Karpas-422 (cell line): ENCODE measurements at regions not wholly inside any gene's neighbourhood (a gene's known extent, or its start where the extent isn't known, plus 50 kb on each side); places are given as distances from the start of the nearest gene placed in this dataset.

Experiments used
- DNase-seq: peaks from one replicate; pipeline ENCODE4 v3.0.0-alpha.2; 2015
- H2AFZ ChIP-seq: fragments of 200-600 bp; sonication (generic); 2 replicates; pipeline ENCODE4 v1.6.1; 2014; ENCODE audit warnings: antibody characterized with exemption, low read length, mixed read lengths
- H3K27ac ChIP-seq: fragments of 200-600 bp; sonication (generic); 2 replicates; pipeline ENCODE4 v1.5.1; 2014; ENCODE audit warnings: mild to moderate bottlenecking, low read length, moderate library complexity
- H3K27me3 ChIP-seq: fragments of 200-600 bp; sonication (generic); 2 replicates; pipeline ENCODE4 v1.6.1; 2014; ENCODE audit warnings: low read length, mixed read lengths
- H3K36me3 ChIP-seq: fragments of 200-600 bp; sonication (generic); 2 replicates; pipeline ENCODE4 v1.6.1; 2014; ENCODE audit warnings: low read length, mixed read lengths; ENCODE audit not compliant: insufficient read depth
- H3K4me1 ChIP-seq: fragments of 200-600 bp; sonication (generic); 2 replicates; pipeline ENCODE4 v1.6.1; 2014; ENCODE audit warnings: mild to moderate bottlenecking, low read length, mixed read lengths
- H3K4me2 ChIP-seq: fragments of 200-600 bp; sonication (generic); 2 replicates; pipeline ENCODE4 v1.6.1; 2014; ENCODE audit warnings: low read length, low read depth, mild to moderate bottlenecking; ENCODE audit not compliant: poor library complexity, severe bottlenecking
- H3K4me3 ChIP-seq: fragments of 200-600 bp; sonication (generic); 2 replicates; pipeline ENCODE4 v1.5.1; 2014; ENCODE audit warnings: mild to moderate bottlenecking, antibody characterized with exemption, low read length, mixed read lengths
- H3K79me2 ChIP-seq: fragments of 200-600 bp; sonication (generic); 2 replicates; pipeline ENCODE4 v1.6.1; 2014; ENCODE audit warnings: mild to moderate bottlenecking, low read length, mixed read lengths
- H3K9ac ChIP-seq: fragments of 200-600 bp; sonication (generic); 2 replicates; pipeline ENCODE4 v1.6.0; 2014; ENCODE audit warnings: low read length
- H3K9me2 ChIP-seq: fragments of 200-600 bp; sonication (generic), shearing (Covaris generic); replicated peaks from 2 replicates; pipeline ENCODE4 v1.6.0; 2014; ENCODE audit warnings: mild to moderate bottlenecking, low read length, moderate library complexity; ENCODE audit not compliant: insufficient read depth
- H3K9me3 ChIP-seq: fragments of 300-700, 200-600 bp; sonication (generic); 2 replicates; pipeline ENCODE4 v1.6.1; 2014; ENCODE audit warnings: low read length, mixed read lengths
- H4K20me1 ChIP-seq: fragments of 200-600 bp; sonication (generic); 2 replicates; pipeline ENCODE4 v1.6.1; 2014; ENCODE audit warnings: mild to moderate bottlenecking, antibody characterized with exemption, low read length, low read depth; ENCODE audit not compliant: insufficient read depth

GRCh38 chr10:37680716-37681616, 176.4 kb downstream of the ZNF248 start:
- DNase-seq: no peak
- Histone ChIP-seq H3K27ac (no peak overlapping the region), H3K27me3 (no peaks in the 10 kb centered on the region), H3K4me2 (no peak overlapping the region), H3K9me3 (no peaks in the 10 kb centered on the region), H3K36me3 (no peaks in the 10 kb centered on the region), H3K4me1 (no peaks in the 10 kb centered on the region), H3K79me2 (no peaks in the 10 kb centered on the region), H3K9ac (no peak overlapping the region), H3K4me3 (no peak overlapping the region), H3K9me2 (no peaks in the 10 kb centered on the region), H4K20me1 (no peaks in the 10 kb centered on the region), H2AFZ (no peak overlapping the region)

- no peaks in the 10 kb centered on the region for H3K27me3 ChIP-seq
- no peaks in the 10 kb centered on the region for H3K4me1 ChIP-seq
- no peak overlapping the region for H3K9ac ChIP-seq
- H3K27ac ChIP-seq: no peak overlapping the region
- H3K9me2 ChIP-seq: no peaks in the 10 kb centered on the region
- no peaks in the 10 kb centered on the region for H3K36me3 ChIP-seq
- no peaks in the 10 kb centered on the region for H4K20me1 ChIP-seq
- no peak overlapping the region for H3K4me2 ChIP-seq
- DNase-seq: no peak
- no peaks in the 10 kb centered on the region for H3K79me2 ChIP-seq
- no peak overlapping the region for H2AFZ ChIP-seq
- H3K4me3 ChIP-seq: no peak overlapping the region
- H3K9me3 ChIP-seq: no peaks in the 10 kb centered on the region
Measured at GRCh38 chr10:37680243-37680683, 177.1 kb downstream of the ZNF248 start.

- Histone ChIP-seq H3K9me2 (no peaks in the 10 kb centered on the region), H3K36me3 (no peaks in the 10 kb centered on the region), H3K27me3 (no peaks in the 10 kb centered on the region), H3K9me3 (no peaks in the 10 kb centered on the region), H3K4me1 (no peaks in the 10 kb centered on the region), H3K79me2 (no peaks in the 10 kb centered on the region), H3K4me2 (no peak overlapping the region), H3K4me3 (no peak overlapping the region), H4K20me1 (no peaks in the 10 kb centered on the region), H2AFZ (no peak overlapping the region), H3K27ac (no peak overlapping the region), H3K9ac (no peak overlapping the region)
- no peak for DNase-seq
Measured at GRCh38 chr10:37679465-37679864, 177.9 kb downstream of the ZNF248 start.

- H3K27me3 ChIP-seq: no peaks in the 10 kb centered on the region
- H3K79me2 ChIP-seq: no peaks in the 10 kb centered on the region
- H3K9me3 ChIP-seq: no peaks in the 10 kb centered on the region
- H3K9me2 ChIP-seq: no peaks in the 10 kb centered on the region
- H3K4me3 ChIP-seq: no peak overlapping the region
- no peaks in the 10 kb centered on the region for H4K20me1 ChIP-seq
- DNase-seq: no peak
- H3K9ac ChIP-seq: no peak overlapping the region
- H3K4me2 ChIP-seq: no peak overlapping the region
- H3K36me3 ChIP-seq: no peaks in the 10 kb centered on the region
- H3K4me1 ChIP-seq: no peaks in the 10 kb centered on the region
- H2AFZ ChIP-seq: no peak overlapping the region
- no peak overlapping the region for H3K27ac ChIP-seq
Measured at GRCh38 chr10:37675449-37675848, 182.0 kb downstream of the ZNF248 start.

- no peaks in the 10 kb centered on the region for H3K9me2 ChIP-seq
- H2AFZ ChIP-seq: no peak overlapping the region
- no peaks in the 10 kb centered on the region for H3K36me3 ChIP-seq
- no peaks in the 10 kb centered on the region for H3K79me2 ChIP-seq
- no peaks in the 10 kb centered on the region for H3K9me3 ChIP-seq
- no peak for DNase-seq
- H3K9ac ChIP-seq: no peak overlapping the region
- H3K27me3 ChIP-seq: no peaks in the 10 kb centered on the region
- no peak overlapping the region for H3K27ac ChIP-seq
- no peak overlapping the region for H3K4me3 ChIP-seq
- no peaks in the 10 kb centered on the region for H3K4me1 ChIP-seq
- H4K20me1 ChIP-seq: no peaks in the 10 kb centered on the region
- H3K4me2 ChIP-seq: no peak overlapping the region
Measured at GRCh38 chr10:37671802-37672201, 185.6 kb downstream of the ZNF248 start.

- Histone ChIP-seq H3K36me3 (no peaks in the 10 kb centered on the region), H3K27me3 (no peaks in the 10 kb centered on the region), H3K79me2 (no peaks in the 10 kb centered on the region), H3K9me2 (no peaks in the 10 kb centered on the region), H2AFZ (no peak overlapping the region), H3K9me3 (no peaks in the 10 kb centered on the region), H4K20me1 (no peaks in the 10 kb centered on the region), H3K27ac (no peak overlapping the region), H3K4me1 (no peaks in the 10 kb centered on the region), H3K4me3 (no peak overlapping the region), H3K4me2 (no peak overlapping the region), H3K9ac (no peak overlapping the region)
- no peak for DNase-seq
Measured at GRCh38 chr10:37667736-37668135, 189.7 kb downstream of the ZNF248 start.

GRCh38 chr10:37654466-37654865, 202.9 kb downstream of the ZNF248 start:
- Histone ChIP-seq H3K9me3 (no peaks in the 10 kb centered on the region), H3K79me2 (no peaks in the 10 kb centered on the region), H3K9ac (no peak overlapping the region), H4K20me1 (no peaks in the 10 kb centered on the region), H3K27ac (no peak overlapping the region), H3K4me3 (no peak overlapping the region), H3K4me2 (no peak overlapping the region), H3K4me1 (no peaks in the 10 kb centered on the region), H3K27me3 (no peaks in the 10 kb centered on the region), H3K9me2 (no peaks in the 10 kb centered on the region), H2AFZ (no peak overlapping the region), H3K36me3 (no peaks in the 10 kb centered on the region)
- no peak for DNase-seq

GRCh38 chr10:37643187-37643586, 214.2 kb downstream of the ZNF248 start:
- H3K9me3 ChIP-seq: no peaks in the 10 kb centered on the region
- H2AFZ ChIP-seq: no peak overlapping the region
- H3K27ac ChIP-seq: no peak overlapping the region
- H3K79me2 ChIP-seq: no peaks in the 10 kb centered on the region
- H3K36me3 ChIP-seq: no peaks in the 10 kb centered on the region
- H3K4me1 ChIP-seq: no peaks in the 10 kb centered on the region
- H4K20me1 ChIP-seq: no peaks in the 10 kb centered on the region
- H3K27me3 ChIP-seq: no peaks in the 10 kb centered on the region
- H3K4me3 ChIP-seq: no peak overlapping the region
- DNase-seq: no peak
- H3K9me2 ChIP-seq: no peaks in the 10 kb centered on the region; the same call in 1 of the 2 replicates
- no peak overlapping the region for H3K9ac ChIP-seq
- H3K4me2 ChIP-seq: no peak overlapping the region
